SHP77 (cell line): ENCODE measurements at regions not wholly inside any gene's neighbourhood (a gene's known extent, or its start where the extent isn't known, plus 50 kb on each side); places are given as distances from the start of the nearest gene placed in this dataset.

ENCODE experiments used
- DNase-seq, 2 experiments: peaks; one replicate each; lab custom pipeline; 2025; lab: John Stamatoyannopoulos, UW

- DNase-seq, result no peak
Observed at GRCh38 chr13:47511647-47512046, 489.4 kb downstream of the SUCLA2 start.

GRCh38 chr13:47508527-47509228, 492.4 kb downstream of the SUCLA2 start:
- DNase-seq, result no peak

- no peak for DNase-seq
Observed at GRCh38 chr13:47503475-47503874, 497.6 kb downstream of the SUCLA2 start.

- DNase-seq, result no peak
Observed at GRCh38 chr13:47502166-47502565, 498.9 kb downstream of the SUCLA2 start.

GRCh38 chr13:47499358-47500150, 501.5 kb downstream of the SUCLA2 start:
- DNase-seq, result no peak

GRCh38 chr13:47484548-47484947, 516.5 kb downstream of the SUCLA2 start:
- DNase-seq, result no peak

- no peak for DNase-seq
Observed at GRCh38 chr13:47481536-47481935, 519.5 kb downstream of the SUCLA2 start.

GRCh38 chr13:47480951-47481350, 520.1 kb downstream of the SUCLA2 start:
- DNase-seq, result no peak

GRCh38 chr13:47480121-47480520, 521.0 kb downstream of the SUCLA2 start:
- DNase-seq, result no peak

- no peak for DNase-seq
Observed at GRCh38 chr13:47478985-47479384, 522.1 kb downstream of the SUCLA2 start.

GRCh38 chr13:47475441-47475948, 525.6 kb downstream of the SUCLA2 start:
- DNase-seq, result no peak

GRCh38 chr13:47474839-47475238, 526.2 kb downstream of the SUCLA2 start:
- DNase-seq, result no peak

GRCh38 chr13:47474326-47474725, 526.7 kb downstream of the SUCLA2 start:
- DNase-seq, result no peak

- no peak for DNase-seq
Observed at GRCh38 chr13:47472516-47472915, 528.6 kb downstream of the SUCLA2 start.

GRCh38 chr13:47463726-47464125, 537.3 kb downstream of the SUCLA2 start:
- DNase-seq, result no peak

GRCh38 chr13:47463002-47463401, 538.1 kb downstream of the SUCLA2 start:
- no peak for DNase-seq

GRCh38 chr13:47461816-47462215, 539.3 kb downstream of the SUCLA2 start:
- no peak for DNase-seq

- no peak for DNase-seq
Observed at GRCh38 chr13:47459512-47459911, 541.6 kb downstream of the SUCLA2 start.

- DNase-seq, result no peak
Observed at GRCh38 chr13:47457626-47458025, 543.4 kb downstream of the SUCLA2 start.

GRCh38 chr13:47455626-47456025, 545.4 kb downstream of the SUCLA2 start:
- DNase-seq, result no peak

GRCh38 chr13:47454986-47455385, 546.1 kb downstream of the SUCLA2 start:
- DNase-seq, result no peak

- DNase-seq, result no peak
Observed at GRCh38 chr13:47437406-47437805, 540.6 kb upstream of the HTR2A start.

GRCh38 chr13:47433461-47434005, 536.7 kb upstream of the HTR2A start:
- DNase-seq, result no peak
